ENCODE measurements at regions not wholly inside any gene's neighbourhood (a gene's known extent, or its start where the extent isn't known, plus 50 kb on each side); places are given as distances from the start of the nearest gene placed in this dataset.

DNA sequence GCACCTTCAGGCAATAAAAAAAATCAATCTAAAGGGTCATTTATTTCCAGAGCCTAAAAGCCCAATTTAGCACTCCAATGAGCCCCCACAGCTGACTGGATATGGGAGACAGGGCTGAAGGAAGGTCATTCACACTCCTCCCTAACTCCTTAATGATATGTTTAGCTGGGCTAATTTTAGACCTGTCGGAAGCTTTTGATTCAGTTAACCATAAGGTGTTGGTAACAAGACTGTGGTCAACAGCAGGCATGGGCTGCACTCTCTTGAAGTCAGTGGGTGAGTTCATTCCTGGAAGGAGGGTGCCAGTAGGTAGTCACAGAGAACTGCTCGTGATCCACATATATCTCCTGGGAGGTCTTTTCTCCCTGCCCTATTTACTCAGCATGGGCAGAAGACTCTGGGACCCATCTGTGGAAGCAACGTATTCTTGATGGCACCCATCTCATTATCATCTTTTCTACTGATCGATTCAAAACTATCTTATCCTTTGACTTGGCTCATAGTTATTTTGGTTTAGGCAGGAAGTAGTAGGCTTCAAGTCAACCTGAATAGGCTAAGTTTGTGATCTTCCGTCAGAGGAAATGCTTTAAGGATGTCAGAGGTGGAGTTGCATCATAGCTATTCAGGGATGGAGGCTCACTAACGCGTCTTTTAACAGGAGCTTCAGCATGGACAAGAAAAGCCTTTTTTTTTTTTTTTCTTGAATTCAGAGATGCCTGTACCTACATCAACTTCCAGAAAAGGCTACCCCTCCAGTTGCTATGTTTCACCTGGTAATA lies 367.7 kb upstream of the SLC30A5 start:
- intact Hi-C loops (cut with DNase I): no loop called here

GRCh38 chr5:68727931-68728330 lies 365.9 kb upstream of the SLC30A5 start:
- intact Hi-C loops (cut with DNase I): no loop called here
- no peak overlapping the region for H3K9ac ChIP-seq (ENCODE audit: low read length in 3 of 3)

More for the DNA sequence above, 367.7 kb upstream of the SLC30A5 start:
- H3K4me3 ChIP-seq (ENCODE audit: low read length in 3 of 3): no peak overlapping the region
- H3K9ac ChIP-seq (ENCODE audit: low read length in 3 of 3): no peak overlapping the region
- no peaks in the 10 kb centered on the region for H3K27me3 ChIP-seq (ENCODE audit: control insufficient read depth, insufficient read depth, low read length)
- DNase-seq (no peak), FAIRE-seq (no peak)
- no peaks in the 10 kb centered on the region for H3K9me3 ChIP-seq (ENCODE audit: control insufficient read depth in 2 of 3, insufficient read depth in 1 of 3, low read length in 3 of 3)
- no peak overlapping the region for H3K27ac ChIP-seq (ENCODE audit: low read depth in 2 of 2, low read length in 2 of 2)
- H3K36me3 ChIP-seq (ENCODE audit: control insufficient read depth in 2 of 3, insufficient read depth in 3 of 3, low read length in 3 of 3): no peaks in the 10 kb centered on the region
- peaks cover 0 to 3% (median 2%) of the 10 kb centered on the region in 3 donors for H3K4me1 ChIP-seq (ENCODE audit: control insufficient read depth in 2 of 3, insufficient read depth in 2 of 3, low read depth in 1 of 3, low read length in 3 of 3)
- TF ChIP-seq, protein P1, sequence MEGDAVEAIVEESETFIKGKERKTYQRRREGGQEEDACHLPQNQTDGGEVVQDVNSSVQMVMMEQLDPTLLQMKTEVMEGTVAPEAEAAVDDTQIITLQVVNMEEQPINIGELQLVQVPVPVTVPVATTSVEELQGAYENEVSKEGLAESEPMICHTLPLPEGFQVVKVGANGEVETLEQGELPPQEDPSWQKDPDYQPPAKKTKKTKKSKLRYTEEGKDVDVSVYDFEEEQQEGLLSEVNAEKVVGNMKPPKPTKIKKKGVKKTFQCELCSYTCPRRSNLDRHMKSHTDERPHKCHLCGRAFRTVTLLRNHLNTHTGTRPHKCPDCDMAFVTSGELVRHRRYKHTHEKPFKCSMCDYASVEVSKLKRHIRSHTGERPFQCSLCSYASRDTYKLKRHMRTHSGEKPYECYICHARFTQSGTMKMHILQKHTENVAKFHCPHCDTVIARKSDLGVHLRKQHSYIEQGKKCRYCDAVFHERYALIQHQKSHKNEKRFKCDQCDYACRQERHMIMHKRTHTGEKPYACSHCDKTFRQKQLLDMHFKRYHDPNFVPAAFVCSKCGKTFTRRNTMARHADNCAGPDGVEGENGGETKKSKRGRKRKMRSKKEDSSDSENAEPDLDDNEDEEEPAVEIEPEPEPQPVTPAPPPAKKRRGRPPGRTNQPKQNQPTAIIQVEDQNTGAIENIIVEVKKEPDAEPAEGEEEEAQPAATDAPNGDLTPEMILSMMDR (IDR thresholded peaks at IDR 0.05; ENCODE audit: borderline replicate concordance, extremely low read depth, insufficient read depth): no peak

DNA sequence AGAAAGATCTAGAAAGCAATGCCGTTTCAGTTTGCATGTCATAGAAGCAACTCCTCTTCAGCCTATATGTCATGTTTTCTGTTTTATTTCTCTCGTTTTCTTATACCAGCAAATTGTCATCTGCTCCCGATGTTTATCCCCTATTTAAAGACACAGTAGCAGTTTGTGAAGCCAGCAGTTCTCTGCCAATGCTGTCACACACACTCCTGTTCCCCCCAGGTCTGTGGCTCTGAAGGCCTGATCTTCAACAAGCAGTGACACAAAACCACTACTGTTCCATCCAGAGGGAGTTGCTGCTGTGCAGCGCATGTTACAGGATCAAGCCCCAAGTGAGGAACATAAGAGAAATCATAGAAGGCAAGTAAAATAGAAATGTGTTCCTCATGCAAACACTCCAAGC lies 364.1 kb upstream of the SLC30A5 start:
- FAIRE-seq (no peak), DNase-seq (no peak)
- Histone ChIP-seq H3K4me1 (ENCODE audit: control insufficient read depth in 2 of 3, insufficient read depth in 2 of 3, low read depth in 1 of 3, low read length in 3 of 3) (peaks cover 0 to 3% (median 2%) of the 10 kb centered on the region in 3 donors), H3K9ac (ENCODE audit: low read length in 3 of 3) (no peak overlapping the region), H3K27ac (ENCODE audit: low read depth in 2 of 2, low read length in 2 of 2) (no peak overlapping the region), H3K9me3 (ENCODE audit: control insufficient read depth in 2 of 3, insufficient read depth in 1 of 3, low read length in 3 of 3) (no peaks in the 10 kb centered on the region), H3K27me3 (ENCODE audit: control insufficient read depth, insufficient read depth, low read length) (no peaks in the 10 kb centered on the region), H3K36me3 (ENCODE audit: control insufficient read depth in 2 of 3, insufficient read depth in 3 of 3, low read length in 3 of 3) (no peaks in the 10 kb centered on the region), H3K4me3 (ENCODE audit: low read length in 3 of 3) (no peak overlapping the region)
- intact Hi-C loops (cut with DNase I): no loop called here
- TF ChIP-seq, protein P1 (IDR thresholded peaks at IDR 0.05; ENCODE audit: borderline replicate concordance, extremely low read depth, insufficient read depth): no peak

More at GRCh38 chr5:68727931-68728330, 365.9 kb upstream of the SLC30A5 start:
- Histone ChIP-seq H3K4me1 (ENCODE audit: control insufficient read depth in 2 of 3, insufficient read depth in 2 of 3, low read depth in 1 of 3, low read length in 3 of 3) (peaks cover 0 to 3% (median 2%) of the 10 kb centered on the region in 3 donors), H3K27me3 (ENCODE audit: control insufficient read depth, insufficient read depth, low read length) (no peaks in the 10 kb centered on the region), H3K27ac (ENCODE audit: low read depth in 2 of 2, low read length in 2 of 2) (no peak overlapping the region), H3K4me3 (ENCODE audit: low read length in 3 of 3) (no peak overlapping the region), H3K36me3 (ENCODE audit: control insufficient read depth in 2 of 3, insufficient read depth in 3 of 3, low read length in 3 of 3) (no peaks in the 10 kb centered on the region), H3K9me3 (ENCODE audit: control insufficient read depth in 2 of 3, insufficient read depth in 1 of 3, low read length in 3 of 3) (no peaks in the 10 kb centered on the region)
- FAIRE-seq: no peak
- no peak for DNase-seq
- TF ChIP-seq, protein P1 (IDR thresholded peaks at IDR 0.05; ENCODE audit: borderline replicate concordance, extremely low read depth, insufficient read depth): no peak

Data from kidney (tissue), 13 donors.